ENCODE measurements at regions not wholly inside any gene's neighbourhood (a gene's known extent, or its start where the extent isn't known, plus 50 kb on each side); places are given as distances from the start of the nearest gene placed in this dataset.

- Histone ChIP-seq H2AFZ (ENCODE audit: low read depth, low read length) (no peak overlapping the region), H3K9me3 (replicated peaks; ENCODE audit: control insufficient read depth, insufficient read depth, low read length) (no peaks in the 10 kb centered on the region), H3K9me1 (replicated peaks; ENCODE audit: control insufficient read depth, extremely low read depth, insufficient read depth, low read length) (no peaks in the 10 kb centered on the region), H3K79me2 (ENCODE audit: control insufficient read depth, insufficient read depth, low read length) (no peaks in the 10 kb centered on the region), H3K4me1 (ENCODE audit: control insufficient read depth, extremely low read depth, insufficient read depth, low read length) (no peaks in the 10 kb centered on the region), H3K4me3 (replicated peaks in 1 of 3; ENCODE audit: insufficient read depth in 1 of 3, low read depth in 1 of 3, low read length in 3 of 3) (no peak overlapping the region), H4K20me1 (replicated peaks; ENCODE audit: control insufficient read depth, extremely low read depth, insufficient read depth, low read length) (no peaks in the 10 kb centered on the region), H3K36me3 (ENCODE audit: control insufficient read depth in 2 of 2, extremely low read depth in 1 of 2, insufficient read depth in 2 of 2, low read length in 2 of 2) (no peaks in the 10 kb centered on the region), H3K27ac (ENCODE audit: insufficient read depth, low read depth, low read length) (no peak overlapping the region), H3K9ac (replicated peaks; ENCODE audit: extremely low read depth, insufficient read depth, low read length) (no peak overlapping the region), H3K4me2 (ENCODE audit: insufficient read depth, low read length) (no peak overlapping the region), H3K27me3 (ENCODE audit: control insufficient read depth in 2 of 2, insufficient read depth in 2 of 2, low read length in 2 of 2) (peaks cover 2% of the 10 kb centered on the region in 2 experiments)
- ChIA-PET POLR2A (no interaction called here), CTCF (interaction anchor here (0.7 kb wide), 1 partner anchor 150 kb away, joined by 3 read pairs; no protein-coding TSS in a partner anchor)
- dilution Hi-C loops (cut with MboI; ENCODE audit: extremely low pct_ligation_motif_present, low sequenced_read_pairs): no loop called here
- BruUV-seq (replicated peaks): no TSS peak
- no peak for TF ChIP-seq POLR2A (IDR thresholded peaks at IDR 0.05; ENCODE audit: low read depth, low read length)
- no peak for TF ChIP-seq POLR2AphosphoS5 (IDR thresholded peaks at IDR 0.05; ENCODE audit: insufficient read depth, low read depth, low read length)
- no peak for TF ChIP-seq JUN (IDR thresholded peaks at IDR 0.05; ENCODE audit: borderline replicate concordance, insufficient read depth, insufficient read length, low read depth)
- TF ChIP-seq MAX (IDR thresholded peaks at IDR 0.05; ENCODE audit: insufficient read depth, insufficient read length): no peak
- TF ChIP-seq EZH2 (IDR thresholded peaks at IDR 0.05; ENCODE audit: borderline replicate concordance, low read depth, low read length, severe bottlenecking): no peak
- TF ChIP-seq, protein P1, sequence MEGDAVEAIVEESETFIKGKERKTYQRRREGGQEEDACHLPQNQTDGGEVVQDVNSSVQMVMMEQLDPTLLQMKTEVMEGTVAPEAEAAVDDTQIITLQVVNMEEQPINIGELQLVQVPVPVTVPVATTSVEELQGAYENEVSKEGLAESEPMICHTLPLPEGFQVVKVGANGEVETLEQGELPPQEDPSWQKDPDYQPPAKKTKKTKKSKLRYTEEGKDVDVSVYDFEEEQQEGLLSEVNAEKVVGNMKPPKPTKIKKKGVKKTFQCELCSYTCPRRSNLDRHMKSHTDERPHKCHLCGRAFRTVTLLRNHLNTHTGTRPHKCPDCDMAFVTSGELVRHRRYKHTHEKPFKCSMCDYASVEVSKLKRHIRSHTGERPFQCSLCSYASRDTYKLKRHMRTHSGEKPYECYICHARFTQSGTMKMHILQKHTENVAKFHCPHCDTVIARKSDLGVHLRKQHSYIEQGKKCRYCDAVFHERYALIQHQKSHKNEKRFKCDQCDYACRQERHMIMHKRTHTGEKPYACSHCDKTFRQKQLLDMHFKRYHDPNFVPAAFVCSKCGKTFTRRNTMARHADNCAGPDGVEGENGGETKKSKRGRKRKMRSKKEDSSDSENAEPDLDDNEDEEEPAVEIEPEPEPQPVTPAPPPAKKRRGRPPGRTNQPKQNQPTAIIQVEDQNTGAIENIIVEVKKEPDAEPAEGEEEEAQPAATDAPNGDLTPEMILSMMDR (IDR thresholded peaks at IDR 0.05; ENCODE audit: extremely low read depth in 1 of 2, insufficient read depth in 1 of 2, low read depth in 1 of 2, low read length in 2 of 2): no peak
- TF ChIP-seq FOS (IDR thresholded peaks at IDR 0.05; ENCODE audit: borderline replicate concordance, insufficient read depth, low read length): no peak
- TF ChIP-seq MYC (IDR thresholded peaks at IDR 0.05; ENCODE audit: low read depth, low read length): no peak
- TF ChIP-seq GATA2 (IDR thresholded peaks at IDR 0.05; ENCODE audit: insufficient read depth, insufficient read length, low read depth, low read length): no peak
- intact Hi-C loops (cut with micrococcal nuclease): no loop called here
- FAIRE-seq (no peak), DNase-seq (ENCODE audit: low read depth, low spot score) (no peak)
Observed at GRCh38 chr4:144206711-144207110, 66.2 kb upstream of the GYPA start.

Measured in endothelial cell of umbilical vein (primary cell).